ENCODE measurements at regions not wholly inside any gene's neighbourhood (a gene's known extent, or its start where the extent isn't known, plus 50 kb on each side); places are given as distances from the start of the nearest gene placed in this dataset.

DNA sequence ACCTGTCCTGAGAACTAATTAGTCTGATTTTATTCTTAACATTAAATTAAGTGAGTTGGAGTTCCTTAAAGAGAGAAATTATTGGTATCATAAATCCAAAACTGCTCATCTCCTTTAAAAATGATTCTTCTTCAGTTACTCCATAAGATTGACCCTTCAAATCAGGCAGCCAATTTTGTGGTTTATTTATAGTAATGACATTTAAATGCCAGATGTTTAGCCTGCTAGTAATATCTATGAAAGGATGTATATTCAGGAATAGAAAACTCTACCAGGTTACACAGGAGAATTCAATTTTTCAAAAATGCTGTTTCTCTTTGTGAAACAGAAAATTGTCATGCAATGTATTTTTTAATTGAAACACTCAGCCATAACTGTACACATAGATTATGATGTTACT, 457.8 kb upstream of the ROBO2 start:
- no peak overlapping the region for H3K9ac ChIP-seq (ENCODE audit: low read length)
- POLR2A ChIA-PET (ENCODE audit: unreplicated experiment): no interaction called here
- no peak overlapping the region for H3K4me2 ChIP-seq (ENCODE audit: low read length)
- no peaks in the 10 kb centered on the region for H3K36me3 ChIP-seq (ENCODE audit: low read depth, low read length)
- DNase-seq (no peak), ATAC-seq (no peak)
- CTCF ChIA-PET: interaction anchor here (0.7 kb wide), 1 partner anchor 617 kb away, joined by 5 read pairs; no protein-coding TSS in a partner anchor
- no peaks in the 10 kb centered on the region for H3K4me1 ChIP-seq (ENCODE audit: insufficient read depth, low read length)
- no peaks in the 10 kb centered on the region for H4K20me1 ChIP-seq (ENCODE audit: low read length)
- TF ChIP-seq EZH2 (IDR thresholded peaks at IDR 0.05; ENCODE audit: low read length, unreplicated experiment) (no peak), EZH2phosphoT487 (IDR thresholded peaks at IDR 0.05; ENCODE audit: borderline replicate concordance, low read length) (no peak)
- TF ChIP-seq, protein P1, sequence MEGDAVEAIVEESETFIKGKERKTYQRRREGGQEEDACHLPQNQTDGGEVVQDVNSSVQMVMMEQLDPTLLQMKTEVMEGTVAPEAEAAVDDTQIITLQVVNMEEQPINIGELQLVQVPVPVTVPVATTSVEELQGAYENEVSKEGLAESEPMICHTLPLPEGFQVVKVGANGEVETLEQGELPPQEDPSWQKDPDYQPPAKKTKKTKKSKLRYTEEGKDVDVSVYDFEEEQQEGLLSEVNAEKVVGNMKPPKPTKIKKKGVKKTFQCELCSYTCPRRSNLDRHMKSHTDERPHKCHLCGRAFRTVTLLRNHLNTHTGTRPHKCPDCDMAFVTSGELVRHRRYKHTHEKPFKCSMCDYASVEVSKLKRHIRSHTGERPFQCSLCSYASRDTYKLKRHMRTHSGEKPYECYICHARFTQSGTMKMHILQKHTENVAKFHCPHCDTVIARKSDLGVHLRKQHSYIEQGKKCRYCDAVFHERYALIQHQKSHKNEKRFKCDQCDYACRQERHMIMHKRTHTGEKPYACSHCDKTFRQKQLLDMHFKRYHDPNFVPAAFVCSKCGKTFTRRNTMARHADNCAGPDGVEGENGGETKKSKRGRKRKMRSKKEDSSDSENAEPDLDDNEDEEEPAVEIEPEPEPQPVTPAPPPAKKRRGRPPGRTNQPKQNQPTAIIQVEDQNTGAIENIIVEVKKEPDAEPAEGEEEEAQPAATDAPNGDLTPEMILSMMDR (conservative IDR thresholded peaks at IDR 0.05; ENCODE audit: low read depth, low read length): no peak
- no peaks in the 10 kb centered on the region for H3K79me2 ChIP-seq (ENCODE audit: low read length)
- H3K4me3 ChIP-seq (ENCODE audit: low read length): no peak overlapping the region
- no peak overlapping the region for H3K27ac ChIP-seq (ENCODE audit: low read length)
- H3F3A ChIP-seq (ENCODE audit: low read length, unreplicated experiment): no peaks in the 10 kb centered on the region
- no peak overlapping the region for H2AFZ ChIP-seq (ENCODE audit: low read length)
- no peaks in the 10 kb centered on the region for H3K9me3 ChIP-seq (ENCODE audit: low read length)
- no TSS peak for BruUV-seq (replicated peaks)
- intact Hi-C loops (cut with micrococcal nuclease): no loop called here
- H3K27me3 ChIP-seq (ENCODE audit: low read length): no peaks in the 10 kb centered on the region
- H3K9me2 ChIP-seq (replicated peaks; ENCODE audit: low read length): no peaks in the 10 kb centered on the region

GRCh38 chr3:76582632-76583378, 457.1 kb upstream of the ROBO2 start:
- Histone ChIP-seq H3K4me1 (ENCODE audit: insufficient read depth, low read length) (no peaks in the 10 kb centered on the region), H3K9me3 (ENCODE audit: low read length) (no peaks in the 10 kb centered on the region), H3K9ac (ENCODE audit: low read length) (no peak overlapping the region), H3K79me2 (ENCODE audit: low read length) (no peaks in the 10 kb centered on the region), H3K4me3 (ENCODE audit: low read length) (no peak overlapping the region), H4K20me1 (ENCODE audit: low read length) (no peaks in the 10 kb centered on the region), H3K27ac (ENCODE audit: low read length) (no peak overlapping the region), H3K4me2 (ENCODE audit: low read length) (no peak overlapping the region), H2AFZ (ENCODE audit: low read length) (no peak overlapping the region), H3K27me3 (ENCODE audit: low read length) (no peaks in the 10 kb centered on the region), H3K9me2 (replicated peaks; ENCODE audit: low read length) (no peaks in the 10 kb centered on the region), H3F3A (ENCODE audit: low read length, unreplicated experiment) (no peaks in the 10 kb centered on the region), H3K36me3 (ENCODE audit: low read depth, low read length) (no peaks in the 10 kb centered on the region)
- ChIA-PET CTCF (interaction anchor here (0.7 kb wide), 1 partner anchor 617 kb away, joined by 5 read pairs; no protein-coding TSS in a partner anchor), POLR2A (ENCODE audit: unreplicated experiment) (no interaction called here)
- intact Hi-C loops (cut with micrococcal nuclease): no loop called here
- ATAC-seq (0 out of 2 replicates have a peak, but pooled peaks have one; percentile 13), DNase-seq (peak; percentile 6)
- BruUV-seq (replicated peaks): no TSS peak
- TF ChIP-seq, protein P1 (conservative IDR thresholded peaks at IDR 0.05; ENCODE audit: low read depth, low read length): no peak
- TF ChIP-seq EZH2 (IDR thresholded peaks at IDR 0.05; ENCODE audit: low read length, unreplicated experiment): no peak
- no peak for TF ChIP-seq EZH2phosphoT487 (IDR thresholded peaks at IDR 0.05; ENCODE audit: borderline replicate concordance, low read length)

DNA sequence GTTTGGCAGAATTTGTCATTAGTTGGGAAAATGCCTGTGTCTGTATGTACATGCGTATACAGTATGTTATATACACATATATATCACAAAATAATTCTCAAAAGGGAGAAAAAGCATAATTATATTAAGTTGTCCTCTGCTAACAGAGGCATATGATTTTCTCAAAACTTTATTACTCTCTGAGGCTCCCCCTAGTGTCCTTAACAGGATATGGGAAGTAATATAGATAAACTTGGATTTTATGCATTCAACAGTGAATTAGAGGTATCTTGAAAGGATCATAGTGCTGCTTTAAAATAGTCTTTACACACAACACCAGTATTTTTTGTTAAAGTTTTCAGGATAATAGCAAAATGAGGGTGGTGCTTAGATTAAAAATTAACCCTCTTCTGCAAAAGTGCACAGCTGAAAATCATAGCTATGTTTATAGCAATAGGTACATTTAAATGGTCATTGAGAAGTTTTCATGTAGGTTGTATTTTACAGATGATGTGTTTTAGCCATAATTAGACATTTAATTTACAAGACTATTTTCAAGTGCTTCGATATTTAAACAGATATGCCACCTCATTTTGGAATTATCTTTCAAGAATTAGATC, 454.0 kb upstream of the ROBO2 start:
- H3K36me3 ChIP-seq (ENCODE audit: low read depth, low read length): no peaks in the 10 kb centered on the region
- H3F3A ChIP-seq (ENCODE audit: low read length, unreplicated experiment): no peaks in the 10 kb centered on the region
- no peaks in the 10 kb centered on the region for H3K27me3 ChIP-seq (ENCODE audit: low read length)
- CTCF ChIA-PET: no interaction called here
- H4K20me1 ChIP-seq (ENCODE audit: low read length): no peaks in the 10 kb centered on the region
- no peaks in the 10 kb centered on the region for H3K79me2 ChIP-seq (ENCODE audit: low read length)
- H3K27ac ChIP-seq (ENCODE audit: low read length): no peak overlapping the region
- intact Hi-C loops (cut with micrococcal nuclease): loop anchor here (5.0 kb wide), 1 partner anchor 769 kb away; no protein-coding TSS in a partner anchor
- no peaks in the 10 kb centered on the region for H3K9me2 ChIP-seq (replicated peaks; ENCODE audit: low read length)
- ATAC-seq: no peak
- H3K4me2 ChIP-seq (ENCODE audit: low read length): no peak overlapping the region
- H3K4me1 ChIP-seq (ENCODE audit: insufficient read depth, low read length): no peaks in the 10 kb centered on the region
- H3K9me3 ChIP-seq (ENCODE audit: low read length): no peaks in the 10 kb centered on the region
- no peak overlapping the region for H3K4me3 ChIP-seq (ENCODE audit: low read length)
- POLR2A ChIA-PET (ENCODE audit: unreplicated experiment): no interaction called here
- peak; percentile 50 for DNase-seq
- no TSS peak for BruUV-seq (replicated peaks)
- H2AFZ ChIP-seq (ENCODE audit: low read length): no peak overlapping the region
- H3K9ac ChIP-seq (ENCODE audit: low read length): no peak overlapping the region
- TF ChIP-seq, protein P1 (conservative IDR thresholded peaks at IDR 0.05; ENCODE audit: low read depth, low read length): peak; percentile 83
- TF ChIP-seq EZH2phosphoT487 (IDR thresholded peaks at IDR 0.05; ENCODE audit: borderline replicate concordance, low read length): no peak
- no peak for TF ChIP-seq EZH2 (IDR thresholded peaks at IDR 0.05; ENCODE audit: low read length, unreplicated experiment)
